SK-N-SH (cell line): ENCODE measurements at regions not wholly inside any gene's neighbourhood (a gene's known extent, or its start where the extent isn't known, plus 50 kb on each side); places are given as distances from the start of the nearest gene placed in this dataset.

Source experiments
- CTCF ChIA-PET: fragments of 300-600, 350-600 bp; formaldehyde crosslinking; extraction: SDS; loops from one replicate; lab custom pipeline; 2021; lab: Yijun Ruan, JAX
- POLR2A ChIA-PET: fragments of 350-600 bp; sonication (Branson Sonifier 250); formaldehyde crosslinking; extraction: SDS; loops from one replicate; lab custom pipeline; 2020; ENCODE audit warnings: antibody characterized with exemption, inconsistent platforms; lab: Yijun Ruan, JAX
- DNase-seq: peaks from one replicate; pipeline ENCODE4 v3.0.0; 2012
- H2AFZ ChIP-seq: fragments of 200-600 bp; sonication (generic); 2 replicates; pipeline ENCODE4 v1.8.1; 2016; ENCODE audit warnings: antibody characterized with exemption, mild to moderate bottlenecking, low read depth
- H3F3A ChIP-seq: fragments of 200-600 bp; sonication (generic); replicated peaks from 2 replicates; pipeline ENCODE3; 2016; ENCODE audit warnings: antibody characterized with exemption, mild to moderate bottlenecking; ENCODE audit not compliant: insufficient read depth
- H3K27ac ChIP-seq, 2 experiments: fragments of 200-500 bp in 1 of 2; fragments of 200-600 bp in 1 of 2; sonication (Bioruptor generic) in 1 of 2; sonication (generic), shearing (Covaris generic) in 1 of 2; 2 replicates each; pipeline versions ENCODE4 v1.5.1 to v1.6.1; 2014 to 2016; ENCODE audit warnings: low read depth in 2 of 2, inconsistent platforms in 1 of 2, low read length in 1 of 2, mild to moderate bottlenecking in 1 of 2, mixed read lengths in 1 of 2
- H3K27me3 ChIP-seq: fragments of 200-600 bp; sonication (generic), shearing (Covaris generic); 2 replicates; pipeline ENCODE4 v1.6.1; 2016; ENCODE audit warnings: mixed run types; ENCODE audit not compliant: insufficient read depth
- H3K36me3 ChIP-seq, 2 experiments: fragments of 200-500 bp in 1 of 2; fragments of 200-600 bp in 1 of 2; sonication (Bioruptor generic) in 1 of 2; sonication (generic) in 1 of 2; replicated peaks in 1 of 2; 2 replicates each; pipeline versions ENCODE3 to v1.5.1; 2014 to 2016; ENCODE audit warnings: low read length in 1 of 2, mild to moderate bottlenecking in 1 of 2; ENCODE audit not compliant: insufficient read depth in 2 of 2, control insufficient read depth in 1 of 2
- H3K4me1 ChIP-seq, 2 experiments: fragments of 200-500 bp in 1 of 2; fragments of 200-600 bp in 1 of 2; sonication (Bioruptor generic) in 1 of 2; sonication (generic), shearing (Covaris generic) in 1 of 2; 2 replicates each; pipeline versions ENCODE4 v1.5.1 to v1.6.1; 2014 to 2016; ENCODE audit warnings: low read depth in 1 of 2, low read length in 1 of 2, mixed run types in 1 of 2; ENCODE audit not compliant: insufficient read depth in 2 of 2, control insufficient read depth in 1 of 2
- H3K4me2 ChIP-seq: fragments of 200-600 bp; sonication (generic), shearing (Covaris generic); 2 replicates; pipeline ENCODE4 v1.6.1; 2017; ENCODE audit warnings: mixed run types
- H3K4me3 ChIP-seq, 2 experiments: fragments of 200-500 bp in 1 of 2; fragments of 200-600 bp in 1 of 2; sonication (Bioruptor generic) in 1 of 2; sonication (generic), shearing (Covaris generic) in 1 of 2; 2 replicates each; pipeline versions ENCODE4 v1.5.1 to v1.8.1; 2014 to 2016; ENCODE audit warnings: low read depth in 2 of 2, inconsistent platforms in 1 of 2, low read length in 1 of 2, mild to moderate bottlenecking in 1 of 2, mixed read lengths in 1 of 2, moderate library complexity in 1 of 2
- H3K79me2 ChIP-seq: fragments of 200-600 bp; sonication (generic); 2 replicates; pipeline ENCODE4 v1.8.1; 2017; ENCODE audit warnings: mild to moderate bottlenecking; ENCODE audit not compliant: insufficient read depth
- H3K9ac ChIP-seq: fragments of 200-600 bp; sonication (generic); 2 replicates; pipeline ENCODE4 v1.6.1; 2017; ENCODE audit warnings: mixed run types
- H3K9me2 ChIP-seq: fragments of 200-600 bp; sonication (generic); 2 replicates; pipeline ENCODE4 v1.6.1; 2017; ENCODE audit warnings: mixed run types
- H3K9me3 ChIP-seq: fragments of 200-600 bp; sonication (generic); 2 replicates; pipeline ENCODE4 v1.6.1; 2017; ENCODE audit warnings: mixed run types, mild to moderate bottlenecking, moderate library complexity
- H4K20me1 ChIP-seq: fragments of 200-600 bp; sonication (generic); 2 replicates; pipeline ENCODE4 v1.6.1; 2017; ENCODE audit warnings: mild to moderate bottlenecking, mixed run types; ENCODE audit not compliant: insufficient read depth
- EP300 ChIP-seq, 2 experiments: IDR thresholded peaks; 2 replicates each; pipeline versions ENCODE4 v1.4.0 to v1.6.1; 2012; ENCODE audit warnings: borderline replicate concordance in 1 of 2, low read depth in 1 of 2, low read length in 1 of 2
- EZH2phosphoT487 ChIP-seq: fragments of 200-600 bp; sonication (generic); IDR thresholded peaks from 2 replicates; pipeline ENCODE4 v1.6.1; 2017; ENCODE audit warnings: low read depth, mixed run types, mild to moderate bottlenecking, antibody characterized with exemption, moderate library complexity, borderline replicate concordance
- FOXJ3 ChIP-seq: sonication (generic); formaldehyde crosslinking; IDR thresholded peaks from 2 replicates; pipeline ENCODE4 v1.5.1; 2020; ENCODE audit warnings: mild to moderate bottlenecking, missing genetic modification reagents
- JUND ChIP-seq: IDR thresholded peaks from 2 replicates; pipeline ENCODE4 v1.4.0; 2012
- NFIC ChIP-seq: IDR thresholded peaks from 2 replicates; pipeline ENCODE4 v1.4.0; 2012; ENCODE audit warnings: borderline replicate concordance
- NRF1 ChIP-seq: IDR thresholded peaks from 2 replicates; pipeline ENCODE4 v1.6.1; 2012; ENCODE audit warnings: low read depth, mild to moderate bottlenecking, low read length
- POLR2AphosphoS5 ChIP-seq: IDR thresholded peaks from 2 replicates; pipeline ENCODE4 v1.6.1; 2012; ENCODE audit warnings: low read depth, low read length
- RFX5 ChIP-seq: IDR thresholded peaks from 2 replicates; pipeline ENCODE4 v1.6.1; 2012; ENCODE audit warnings: mild to moderate bottlenecking, improper control_type of control experiment, low read length
- RXRA ChIP-seq: IDR thresholded peaks from 2 replicates; pipeline ENCODE4 v1.4.0; 2012; ENCODE audit warnings: low read depth, mild to moderate bottlenecking, borderline replicate concordance
- TAF1 ChIP-seq: IDR thresholded peaks from 2 replicates; pipeline ENCODE4 v1.6.1; 2012; ENCODE audit warnings: low read depth, mild to moderate bottlenecking, low read length, moderate library complexity, borderline replicate concordance
- TCF12 ChIP-seq: IDR thresholded peaks from 2 replicates; pipeline ENCODE4 v1.4.0; 2012
- WGBS: methylation state at CpG from one replicate; pipeline ENCODE4 v1.1.6; 2017; ENCODE audit warnings: low lambda C conversion rate; 5-methylcytosine and 5-hydroxymethylcytosine counted together
- TF ChIP-seq, protein P1 (sequence below): IDR thresholded peaks from 2 replicates; pipeline ENCODE4 v1.4.0; 2012; ENCODE audit warnings: low read depth, borderline replicate concordance
- TF ChIP-seq, protein P2 (sequence below): fragments of 150-350 bp; IDR thresholded peaks from 2 replicates; pipeline ENCODE4 v1.6.1; 2016; ENCODE audit warnings: mild to moderate bottlenecking, low read depth, low read length
- TF ChIP-seq, protein P3 (sequence below): IDR thresholded peaks from 2 replicates; pipeline ENCODE4 v1.6.1; 2012; ENCODE audit warnings: mild to moderate bottlenecking, low read depth, low read length, moderate library complexity

DNA sequence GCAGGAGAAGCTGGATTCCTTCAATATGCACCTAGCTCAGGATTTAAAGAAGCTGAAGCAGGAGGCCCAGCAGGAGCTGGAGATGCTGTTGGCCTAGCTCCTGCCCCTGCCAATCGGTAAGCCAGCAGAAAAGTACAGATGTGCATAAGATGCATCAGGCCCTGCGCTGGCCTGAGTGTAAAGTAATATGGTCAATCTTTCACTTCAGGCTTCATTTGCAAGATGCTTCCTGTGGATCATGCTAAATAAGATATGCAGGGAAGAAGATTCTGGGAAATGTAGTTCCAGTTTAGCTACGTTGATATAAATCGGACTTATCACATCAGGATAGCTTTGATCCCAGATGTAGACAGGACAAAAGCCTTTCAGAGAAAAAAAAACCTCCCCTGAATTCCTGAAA lies 100.3 kb downstream of the GJA1 start:
- ChIA-PET POLR2A (no interaction called here), CTCF (interaction anchor here (1.1 kb wide), 1 partner anchor 13 kb away, joined by 3 read pairs; no protein-coding TSS in a partner anchor)

More for the DNA sequence above, 100.3 kb downstream of the GJA1 start:
- Histone ChIP-seq H3K9me3 (no peaks in the 10 kb centered on the region), H3K79me2 (no peaks in the 10 kb centered on the region), H2AFZ (no peak overlapping the region), H3K27me3 (no peaks in the 10 kb centered on the region), H3K4me2 (no peak overlapping the region), H4K20me1 (no peaks in the 10 kb centered on the region), H3K9ac (no peak overlapping the region), H3K4me1 (no peaks in the 10 kb centered on the region), H3K27ac (no peak overlapping the region), H3K36me3 (no peaks in the 10 kb centered on the region), H3K4me3 (no peak overlapping the region), H3K9me2 (no peaks in the 10 kb centered on the region), H3F3A (peaks cover 6% of the 10 kb centered on the region)
- TF ChIP-seq EP300 (IDR thresholded peaks at IDR 0.05; ENCODE audit: borderline replicate concordance in 1 of 2, low read depth in 1 of 2, low read length in 1 of 2) = no peak
- no peak for TF ChIP-seq TCF12
- no peak for TF ChIP-seq TAF1
- no peak for TF ChIP-seq JUND
- TF ChIP-seq RXRA = no peak
- TF ChIP-seq FOXJ3 (CRISPR knock-in tag) = no peak
- TF ChIP-seq, protein P1, sequence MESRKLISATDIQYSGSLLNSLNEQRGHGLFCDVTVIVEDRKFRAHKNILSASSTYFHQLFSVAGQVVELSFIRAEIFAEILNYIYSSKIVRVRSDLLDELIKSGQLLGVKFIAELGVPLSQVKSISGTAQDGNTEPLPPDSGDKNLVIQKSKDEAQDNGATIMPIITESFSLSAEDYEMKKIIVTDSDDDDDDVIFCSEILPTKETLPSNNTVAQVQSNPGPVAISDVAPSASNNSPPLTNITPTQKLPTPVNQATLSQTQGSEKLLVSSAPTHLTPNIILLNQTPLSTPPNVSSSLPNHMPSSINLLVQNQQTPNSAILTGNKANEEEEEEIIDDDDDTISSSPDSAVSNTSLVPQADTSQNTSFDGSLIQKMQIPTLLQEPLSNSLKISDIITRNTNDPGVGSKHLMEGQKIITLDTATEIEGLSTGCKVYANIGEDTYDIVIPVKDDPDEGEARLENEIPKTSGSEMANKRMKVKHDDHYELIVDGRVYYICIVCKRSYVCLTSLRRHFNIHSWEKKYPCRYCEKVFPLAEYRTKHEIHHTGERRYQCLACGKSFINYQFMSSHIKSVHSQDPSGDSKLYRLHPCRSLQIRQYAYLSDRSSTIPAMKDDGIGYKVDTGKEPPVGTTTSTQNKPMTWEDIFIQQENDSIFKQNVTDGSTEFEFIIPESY = no peak
- no peak for TF ChIP-seq NRF1
- TF ChIP-seq, protein P2, sequence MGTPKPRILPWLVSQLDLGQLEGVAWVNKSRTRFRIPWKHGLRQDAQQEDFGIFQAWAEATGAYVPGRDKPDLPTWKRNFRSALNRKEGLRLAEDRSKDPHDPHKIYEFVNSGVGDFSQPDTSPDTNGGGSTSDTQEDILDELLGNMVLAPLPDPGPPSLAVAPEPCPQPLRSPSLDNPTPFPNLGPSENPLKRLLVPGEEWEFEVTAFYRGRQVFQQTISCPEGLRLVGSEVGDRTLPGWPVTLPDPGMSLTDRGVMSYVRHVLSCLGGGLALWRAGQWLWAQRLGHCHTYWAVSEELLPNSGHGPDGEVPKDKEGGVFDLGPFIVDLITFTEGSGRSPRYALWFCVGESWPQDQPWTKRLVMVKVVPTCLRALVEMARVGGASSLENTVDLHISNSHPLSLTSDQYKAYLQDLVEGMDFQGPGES = no peak
- no peak for TF ChIP-seq NFIC
- TF ChIP-seq RFX5 = no peak
- TF ChIP-seq, protein P3, sequence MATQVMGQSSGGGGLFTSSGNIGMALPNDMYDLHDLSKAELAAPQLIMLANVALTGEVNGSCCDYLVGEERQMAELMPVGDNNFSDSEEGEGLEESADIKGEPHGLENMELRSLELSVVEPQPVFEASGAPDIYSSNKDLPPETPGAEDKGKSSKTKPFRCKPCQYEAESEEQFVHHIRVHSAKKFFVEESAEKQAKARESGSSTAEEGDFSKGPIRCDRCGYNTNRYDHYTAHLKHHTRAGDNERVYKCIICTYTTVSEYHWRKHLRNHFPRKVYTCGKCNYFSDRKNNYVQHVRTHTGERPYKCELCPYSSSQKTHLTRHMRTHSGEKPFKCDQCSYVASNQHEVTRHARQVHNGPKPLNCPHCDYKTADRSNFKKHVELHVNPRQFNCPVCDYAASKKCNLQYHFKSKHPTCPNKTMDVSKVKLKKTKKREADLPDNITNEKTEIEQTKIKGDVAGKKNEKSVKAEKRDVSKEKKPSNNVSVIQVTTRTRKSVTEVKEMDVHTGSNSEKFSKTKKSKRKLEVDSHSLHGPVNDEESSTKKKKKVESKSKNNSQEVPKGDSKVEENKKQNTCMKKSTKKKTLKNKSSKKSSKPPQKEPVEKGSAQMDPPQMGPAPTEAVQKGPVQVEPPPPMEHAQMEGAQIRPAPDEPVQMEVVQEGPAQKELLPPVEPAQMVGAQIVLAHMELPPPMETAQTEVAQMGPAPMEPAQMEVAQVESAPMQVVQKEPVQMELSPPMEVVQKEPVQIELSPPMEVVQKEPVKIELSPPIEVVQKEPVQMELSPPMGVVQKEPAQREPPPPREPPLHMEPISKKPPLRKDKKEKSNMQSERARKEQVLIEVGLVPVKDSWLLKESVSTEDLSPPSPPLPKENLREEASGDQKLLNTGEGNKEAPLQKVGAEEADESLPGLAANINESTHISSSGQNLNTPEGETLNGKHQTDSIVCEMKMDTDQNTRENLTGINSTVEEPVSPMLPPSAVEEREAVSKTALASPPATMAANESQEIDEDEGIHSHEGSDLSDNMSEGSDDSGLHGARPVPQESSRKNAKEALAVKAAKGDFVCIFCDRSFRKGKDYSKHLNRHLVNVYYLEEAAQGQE = no peak
- no peak for TF ChIP-seq EZH2phosphoT487
- TF ChIP-seq POLR2AphosphoS5 = no peak
- WGBS = 94% methylated on average over 4 of the region's 4 CpGs
- DNase-seq = no peak
